GM23338 (cell line): ENCODE measurements at regions not wholly inside any gene's neighbourhood (a gene's known extent, or its start where the extent isn't known, plus 50 kb on each side); places are given as distances from the start of the nearest gene placed in this dataset.

Experiments used
- ATAC-seq: fragments of 200-7000 bp; cut with Tn5 transposase; 3 replicates; pipeline ENCODE4 v1.9.1; 2020
- DNase-seq: peaks from one replicate; pipeline ENCODE4 v3.0.0-alpha.2; 2015; ENCODE audit warnings: low spot score
- H2AFZ ChIP-seq: fragments of 200-600 bp; sonication (generic); 2 replicates; pipeline ENCODE4 v1.8.0; 2016; ENCODE audit warnings: antibody characterized with exemption, mild to moderate bottlenecking, moderate library complexity
- H3F3A ChIP-seq: fragments of 200-600 bp; sonication (generic); replicated peaks from 2 replicates; pipeline ENCODE4 v1.8.0; 2017; ENCODE audit warnings: antibody characterized with exemption, mixed run types, low read depth
- H3K27ac ChIP-seq: fragments of 200-600 bp; sonication (generic); 2 replicates; pipeline ENCODE4 v1.6.1; 2016; ENCODE audit warnings: low read depth
- H3K27me3 ChIP-seq: fragments of 200-600 bp; sonication (generic); 2 replicates; pipeline ENCODE4 v1.8.0; 2016; ENCODE audit warnings: mild to moderate bottlenecking, mixed run types, moderate library complexity; ENCODE audit not compliant: insufficient read depth
- H3K36me3 ChIP-seq: fragments of 200-600 bp; sonication (generic); 2 replicates; pipeline ENCODE4 v1.8.0; 2016; ENCODE audit warnings: mild to moderate bottlenecking; ENCODE audit not compliant: insufficient read depth
- H3K4me1 ChIP-seq: fragments of 200-600 bp; sonication (generic); 2 replicates; pipeline ENCODE4 v1.8.0; 2016; ENCODE audit warnings: mild to moderate bottlenecking, moderate library complexity; ENCODE audit not compliant: insufficient read depth
- H3K4me2 ChIP-seq: fragments of 200-600 bp; sonication (generic); 2 replicates; pipeline ENCODE4 v1.7.1; 2017; ENCODE audit warnings: mixed run types
- H3K4me3 ChIP-seq: fragments of 200-600 bp; sonication (generic); 2 replicates; pipeline ENCODE4 v1.6.1; 2016; ENCODE audit warnings: mixed run types
- H3K79me2 ChIP-seq: fragments of 200-600 bp; sonication (generic); replicated peaks from 2 replicates; pipeline ENCODE4 v1.8.0; 2017; ENCODE audit warnings: mild to moderate bottlenecking; ENCODE audit not compliant: insufficient read depth
- H3K9me2 ChIP-seq: fragments of 200-600 bp; sonication (generic); 2 replicates; pipeline ENCODE4 v1.8.0; 2017; ENCODE audit not compliant: insufficient read depth
- H4K20me1 ChIP-seq: fragments of 200-600 bp; sonication (generic); replicated peaks from 2 replicates; pipeline ENCODE4 v1.8.0; 2017; ENCODE audit warnings: mild to moderate bottlenecking; ENCODE audit not compliant: insufficient read depth
- H3K27ac Mint-ChIP-seq: 2 replicates; pipeline ENCODE4 v1.8.0; 2020; ENCODE audit warnings: inconsistent platforms, mild to moderate bottlenecking, moderate library complexity, mixed read lengths
- H3K27me3 Mint-ChIP-seq: 3 replicates; pipeline ENCODE4 v1.8.0; 2022; ENCODE audit warnings: low read depth, mild to moderate bottlenecking, moderate library complexity, mixed read lengths, inconsistent platforms; ENCODE audit not compliant: insufficient read depth, poor library complexity
- H3K36me3 Mint-ChIP-seq: 3 replicates; pipeline ENCODE4 v1.8.0; 2021; ENCODE audit warnings: low read depth, mild to moderate bottlenecking, inconsistent platforms, moderate library complexity, mixed read lengths
- H3K4me1 Mint-ChIP-seq: 3 replicates; pipeline ENCODE4 v1.8.0; 2020; ENCODE audit warnings: mild to moderate bottlenecking, inconsistent platforms, mixed read lengths
- H3K4me3 Mint-ChIP-seq: 3 replicates; pipeline ENCODE4 v1.8.0; 2021; ENCODE audit warnings: moderate library complexity, mild to moderate bottlenecking, inconsistent platforms, mixed read lengths
- H3K9me3 Mint-ChIP-seq: 3 replicates; pipeline ENCODE4 v1.8.0; 2020; ENCODE audit warnings: moderate library complexity, mild to moderate bottlenecking, inconsistent platforms, mixed read lengths
- CREB1 ChIP-seq: fragments of 250-450 bp; sonication (Bioruptor Pico); IDR thresholded peaks from 2 replicates; pipeline ENCODE4 v1.5.0; 2020; ENCODE audit warnings: low read depth, mild to moderate bottlenecking, moderate library complexity
- EZH2 ChIP-seq: fragments of 200-600 bp; sonication (generic); IDR thresholded peaks from one replicate; pipeline ENCODE4 v1.8.0; 2017; ENCODE audit warnings: antibody characterized with exemption, mild to moderate bottlenecking, low read depth; ENCODE audit not compliant: unreplicated experiment
- EZH2phosphoT487 ChIP-seq: fragments of 200-600 bp; sonication (generic); IDR thresholded peaks from one replicate; pipeline ENCODE4 v1.8.1; 2018; ENCODE audit warnings: antibody characterized with exemption; ENCODE audit not compliant: unreplicated experiment
- JUNB ChIP-seq: IDR thresholded peaks from one replicate; pipeline ENCODE4 v1.6.1; 2016; ENCODE audit warnings: antibody characterized with exemption; ENCODE audit not compliant: unreplicated experiment
- NANOG ChIP-seq: IDR thresholded peaks from 2 replicates; pipeline ENCODE4 v1.6.1; 2016; ENCODE audit warnings: antibody characterized with exemption, borderline replicate concordance
- STAT1 ChIP-seq: IDR thresholded peaks from one replicate; pipeline ENCODE4 v1.6.1; 2016; ENCODE audit warnings: antibody characterized with exemption; ENCODE audit not compliant: unreplicated experiment
- ZNF331 ChIP-seq: fragments of 250-450 bp; sonication (Bioruptor Pico); IDR thresholded peaks from 2 replicates; pipeline ENCODE4 v1.5.0; 2020; ENCODE audit warnings: low read depth, mild to moderate bottlenecking, moderate library complexity
- ZNF462 ChIP-seq: fragments of 250-450 bp; sonication (Bioruptor Pico); IDR thresholded peaks from 2 replicates; pipeline ENCODE4 v1.5.0; 2020; ENCODE audit warnings: mild to moderate bottlenecking, moderate library complexity
- TF ChIP-seq, protein P1 (sequence below): IDR thresholded peaks from 2 replicates; pipeline ENCODE4 v1.6.1; 2016; ENCODE audit warnings: antibody characterized with exemption

GRCh38 chr12:87163122-87163521, 866.1 kb downstream of the C12orf50 start (continued):
- TF ChIP-seq ZNF462 (CRISPR knock-in tag): no peak

DNA sequence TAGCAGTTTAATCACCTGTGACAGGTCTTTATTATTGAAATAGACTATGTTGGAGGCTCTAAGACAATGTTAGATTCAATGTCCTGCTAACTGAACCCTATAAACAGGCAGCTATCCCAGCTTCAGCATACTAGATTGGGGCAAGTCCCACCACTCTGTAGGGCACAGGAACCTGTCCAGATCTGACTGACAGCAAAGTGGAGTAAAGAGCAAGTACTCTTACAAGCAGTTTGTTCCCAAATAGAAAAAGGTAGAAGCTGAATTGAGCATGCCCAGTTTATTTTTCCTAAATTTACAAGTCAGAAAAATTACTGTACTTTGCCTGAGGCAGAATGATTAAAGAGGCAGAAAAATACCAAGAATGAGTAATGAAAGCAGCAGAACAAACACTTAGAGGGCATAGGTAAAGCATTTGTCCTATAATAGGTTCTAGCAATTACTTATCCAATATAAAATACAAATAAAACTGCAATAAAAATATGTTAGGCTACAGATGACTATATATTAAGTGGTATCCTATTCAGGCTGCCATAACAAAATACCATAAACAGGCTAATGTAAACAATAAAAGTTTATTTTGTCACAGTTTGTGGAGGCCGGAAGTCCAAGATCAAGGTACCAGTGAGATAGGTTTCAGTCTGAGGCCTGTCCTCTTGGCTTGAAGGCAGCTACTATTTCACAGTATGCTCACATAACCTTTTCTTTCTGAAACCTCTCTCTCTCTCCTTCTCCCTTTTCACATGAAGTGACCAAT, 868.2 kb downstream of the C12orf50 start:
- Histone ChIP-seq H3K27me3 (no peaks in the 10 kb centered on the region), H4K20me1 (no peaks in the 10 kb centered on the region), H3K4me1 (no peaks in the 10 kb centered on the region), H3K4me2 (no peak overlapping the region), H3F3A (no peaks in the 10 kb centered on the region), H2AFZ (no peak overlapping the region), H3K9me2 (no peaks in the 10 kb centered on the region), H3K79me2 (no peaks in the 10 kb centered on the region), H3K27ac (no peak overlapping the region), H3K4me3 (no peak overlapping the region), H3K36me3 (peaks cover 15% of the 10 kb centered on the region)
- no peak for ATAC-seq
- Mint-ChIP-seq H3K27ac (no peak overlapping the region), H3K9me3 (peaks cover 26% of the 10 kb centered on the region), H3K36me3 (peaks cover 17% of the 10 kb centered on the region), H3K27me3 (peaks cover 2% of the 10 kb centered on the region), H3K4me3 (no peak overlapping the region), H3K4me1 (no peaks in the 10 kb centered on the region)
- no peak for DNase-seq
- TF ChIP-seq STAT1 (no peak), EZH2phosphoT487 (no peak), EZH2 (no peak), NANOG (no peak), CREB1 (CRISPR knock-in tag) (no peak), JUNB (no peak), ZNF331 (CRISPR knock-in tag) (no peak)
- TF ChIP-seq, protein P1, sequence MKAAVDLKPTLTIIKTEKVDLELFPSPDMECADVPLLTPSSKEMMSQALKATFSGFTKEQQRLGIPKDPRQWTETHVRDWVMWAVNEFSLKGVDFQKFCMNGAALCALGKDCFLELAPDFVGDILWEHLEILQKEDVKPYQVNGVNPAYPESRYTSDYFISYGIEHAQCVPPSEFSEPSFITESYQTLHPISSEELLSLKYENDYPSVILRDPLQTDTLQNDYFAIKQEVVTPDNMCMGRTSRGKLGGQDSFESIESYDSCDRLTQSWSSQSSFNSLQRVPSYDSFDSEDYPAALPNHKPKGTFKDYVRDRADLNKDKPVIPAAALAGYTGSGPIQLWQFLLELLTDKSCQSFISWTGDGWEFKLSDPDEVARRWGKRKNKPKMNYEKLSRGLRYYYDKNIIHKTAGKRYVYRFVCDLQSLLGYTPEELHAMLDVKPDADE: no peak
